ENCODE measurements at regions not wholly inside any gene's neighbourhood (a gene's known extent, or its start where the extent isn't known, plus 50 kb on each side); places are given as distances from the start of the nearest gene placed in this dataset.

DNA sequence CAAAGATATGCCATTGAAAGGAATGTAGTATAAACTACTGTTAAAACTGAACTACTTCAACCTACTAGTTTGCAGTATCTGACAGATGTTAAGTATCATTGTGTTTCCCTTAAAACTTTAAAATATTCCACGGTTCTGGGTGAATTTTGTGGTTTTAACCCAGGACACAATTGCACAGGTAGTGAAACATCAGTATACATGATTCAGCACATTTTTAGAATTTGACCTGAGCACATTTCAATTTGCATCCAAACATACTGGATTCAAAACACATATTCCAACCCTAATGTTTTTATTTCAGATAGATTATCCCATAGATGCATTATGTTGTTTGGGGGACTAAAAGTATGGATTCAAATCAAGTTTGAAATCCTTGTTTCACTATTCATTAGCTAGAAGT is 129.9 kb upstream of the ZNF804B start (continued):
- TF ChIP-seq KLF9 (tag by site-specific recombination; IDR thresholded peaks at IDR 0.05; ENCODE audit: low read depth) (no peak), KLF1 (tag by site-specific recombination; IDR thresholded peaks at IDR 0.05) (no peak), ZBTB21 (tag by site-specific recombination; IDR thresholded peaks at IDR 0.05) (no peak), SP7 (tag by site-specific recombination; IDR thresholded peaks at IDR 0.05) (no peak), ZBTB48 (tag by site-specific recombination; IDR thresholded peaks at IDR 0.05) (no peak), IKZF3 (tag by site-specific recombination; IDR thresholded peaks at IDR 0.05) (no peak), ZNF768 (tag by site-specific recombination; IDR thresholded peaks at IDR 0.05) (no peak), ZNF274 (IDR thresholded peaks at IDR 0.05; ENCODE audit: low read length) (no peak), ZNF274 (tag by site-specific recombination; IDR thresholded peaks at IDR 0.05; ENCODE audit: borderline replicate concordance) (no peak)
- TF ChIP-seq, protein P1, sequence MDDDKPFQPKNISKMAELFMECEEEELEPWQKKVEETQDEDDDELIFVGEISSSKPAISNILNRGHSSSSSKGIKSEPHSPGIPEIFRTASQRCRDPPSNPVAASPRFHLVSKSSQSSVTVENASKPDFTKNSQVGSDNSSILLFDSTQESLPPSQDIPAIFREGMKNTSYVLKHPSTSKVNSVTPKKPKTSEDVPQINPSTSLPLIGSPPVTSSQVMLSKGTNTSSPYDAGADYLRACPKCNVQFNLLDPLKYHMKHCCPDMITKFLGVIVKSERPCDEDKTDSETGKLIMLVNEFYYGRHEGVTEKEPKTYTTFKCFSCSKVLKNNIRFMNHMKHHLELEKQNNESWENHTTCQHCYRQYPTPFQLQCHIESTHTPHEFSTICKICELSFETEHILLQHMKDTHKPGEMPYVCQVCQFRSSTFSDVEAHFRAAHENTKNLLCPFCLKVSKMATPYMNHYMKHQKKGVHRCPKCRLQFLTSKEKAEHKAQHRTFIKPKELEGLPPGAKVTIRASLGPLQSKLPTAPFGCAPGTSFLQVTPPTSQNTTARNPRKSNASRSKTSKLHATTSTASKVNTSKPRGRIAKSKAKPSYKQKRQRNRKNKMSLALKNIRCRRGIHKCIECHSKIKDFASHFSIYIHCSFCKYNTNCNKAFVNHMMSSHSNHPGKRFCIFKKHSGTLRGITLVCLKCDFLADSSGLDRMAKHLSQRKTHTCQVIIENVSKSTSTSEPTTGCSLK (tag by site-specific recombination; IDR thresholded peaks at IDR 0.05), result no peak

GRCh38 chr7:88628363-88629085 is 131.0 kb upstream of the ZNF804B start:
- POLR2A ChIA-PET, result no interaction called here

More at GRCh38 chr7:88628363-88629085, 131.0 kb upstream of the ZNF804B start:
- H3K9me3 ChIP-seq (ENCODE audit: control insufficient read depth, insufficient read depth, low read depth, low read length), result no peaks in the 10 kb centered on the region
- TF ChIP-seq, protein P2, sequence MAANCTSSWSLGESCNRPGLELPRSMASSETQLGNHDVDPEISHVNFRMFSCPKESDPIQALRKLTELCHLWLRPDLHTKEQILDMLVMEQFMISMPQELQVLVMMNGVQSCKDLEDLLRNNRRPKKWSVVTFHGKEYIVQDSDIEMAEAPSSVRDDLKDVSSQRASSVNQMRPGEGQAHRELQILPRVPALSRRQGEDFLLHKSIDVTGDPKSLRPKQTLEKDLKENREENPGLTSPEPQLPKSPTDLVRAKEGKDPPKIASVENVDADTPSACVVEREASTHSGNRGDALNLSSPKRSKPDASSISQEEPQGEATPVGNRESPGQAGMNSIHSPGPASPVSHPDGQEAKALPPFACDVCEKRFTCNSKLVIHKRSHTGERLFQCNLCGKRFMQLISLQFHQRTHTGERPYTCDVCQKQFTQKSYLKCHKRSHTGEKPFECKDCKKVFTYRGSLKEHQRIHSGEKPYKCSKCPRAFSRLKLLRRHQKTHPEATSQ (tag by site-specific recombination; IDR thresholded peaks at IDR 0.05), result no peak
- no peak for TF ChIP-seq ELK4 (IDR thresholded peaks at IDR 0.05; ENCODE audit: borderline replicate concordance, low read depth, low read length)
- TF ChIP-seq, protein P3, sequence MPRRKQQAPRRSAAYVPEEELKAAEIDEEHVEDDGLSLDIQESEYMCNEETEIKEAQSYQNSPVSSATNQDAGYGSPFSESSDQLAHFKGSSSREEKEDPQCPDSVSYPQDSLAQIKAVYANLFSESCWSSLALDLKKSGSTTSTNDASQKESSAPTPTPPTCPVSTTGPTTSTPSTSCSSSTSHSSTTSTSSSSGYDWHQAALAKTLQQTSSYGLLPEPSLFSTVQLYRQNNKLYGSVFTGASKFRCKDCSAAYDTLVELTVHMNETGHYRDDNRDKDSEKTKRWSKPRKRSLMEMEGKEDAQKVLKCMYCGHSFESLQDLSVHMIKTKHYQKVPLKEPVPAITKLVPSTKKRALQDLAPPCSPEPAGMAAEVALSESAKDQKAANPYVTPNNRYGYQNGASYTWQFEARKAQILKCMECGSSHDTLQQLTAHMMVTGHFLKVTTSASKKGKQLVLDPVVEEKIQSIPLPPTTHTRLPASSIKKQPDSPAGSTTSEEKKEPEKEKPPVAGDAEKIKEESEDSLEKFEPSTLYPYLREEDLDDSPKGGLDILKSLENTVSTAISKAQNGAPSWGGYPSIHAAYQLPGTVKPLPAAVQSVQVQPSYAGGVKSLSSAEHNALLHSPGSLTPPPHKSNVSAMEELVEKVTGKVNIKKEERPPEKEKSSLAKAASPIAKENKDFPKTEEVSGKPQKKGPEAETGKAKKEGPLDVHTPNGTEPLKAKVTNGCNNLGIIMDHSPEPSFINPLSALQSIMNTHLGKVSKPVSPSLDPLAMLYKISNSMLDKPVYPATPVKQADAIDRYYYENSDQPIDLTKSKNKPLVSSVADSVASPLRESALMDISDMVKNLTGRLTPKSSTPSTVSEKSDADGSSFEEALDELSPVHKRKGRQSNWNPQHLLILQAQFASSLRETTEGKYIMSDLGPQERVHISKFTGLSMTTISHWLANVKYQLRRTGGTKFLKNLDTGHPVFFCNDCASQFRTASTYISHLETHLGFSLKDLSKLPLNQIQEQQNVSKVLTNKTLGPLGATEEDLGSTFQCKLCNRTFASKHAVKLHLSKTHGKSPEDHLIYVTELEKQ (tag by site-specific recombination; IDR thresholded peaks at IDR 0.05; ENCODE audit: borderline replicate concordance), result no peak
- TF ChIP-seq, protein P4, sequence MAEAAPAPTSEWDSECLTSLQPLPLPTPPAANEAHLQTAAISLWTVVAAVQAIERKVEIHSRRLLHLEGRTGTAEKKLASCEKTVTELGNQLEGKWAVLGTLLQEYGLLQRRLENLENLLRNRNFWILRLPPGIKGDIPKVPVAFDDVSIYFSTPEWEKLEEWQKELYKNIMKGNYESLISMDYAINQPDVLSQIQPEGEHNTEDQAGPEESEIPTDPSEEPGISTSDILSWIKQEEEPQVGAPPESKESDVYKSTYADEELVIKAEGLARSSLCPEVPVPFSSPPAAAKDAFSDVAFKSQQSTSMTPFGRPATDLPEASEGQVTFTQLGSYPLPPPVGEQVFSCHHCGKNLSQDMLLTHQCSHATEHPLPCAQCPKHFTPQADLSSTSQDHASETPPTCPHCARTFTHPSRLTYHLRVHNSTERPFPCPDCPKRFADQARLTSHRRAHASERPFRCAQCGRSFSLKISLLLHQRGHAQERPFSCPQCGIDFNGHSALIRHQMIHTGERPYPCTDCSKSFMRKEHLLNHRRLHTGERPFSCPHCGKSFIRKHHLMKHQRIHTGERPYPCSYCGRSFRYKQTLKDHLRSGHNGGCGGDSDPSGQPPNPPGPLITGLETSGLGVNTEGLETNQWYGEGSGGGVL (tag by site-specific recombination; IDR thresholded peaks at IDR 0.05), result no peak
- TF ChIP-seq, protein P5, sequence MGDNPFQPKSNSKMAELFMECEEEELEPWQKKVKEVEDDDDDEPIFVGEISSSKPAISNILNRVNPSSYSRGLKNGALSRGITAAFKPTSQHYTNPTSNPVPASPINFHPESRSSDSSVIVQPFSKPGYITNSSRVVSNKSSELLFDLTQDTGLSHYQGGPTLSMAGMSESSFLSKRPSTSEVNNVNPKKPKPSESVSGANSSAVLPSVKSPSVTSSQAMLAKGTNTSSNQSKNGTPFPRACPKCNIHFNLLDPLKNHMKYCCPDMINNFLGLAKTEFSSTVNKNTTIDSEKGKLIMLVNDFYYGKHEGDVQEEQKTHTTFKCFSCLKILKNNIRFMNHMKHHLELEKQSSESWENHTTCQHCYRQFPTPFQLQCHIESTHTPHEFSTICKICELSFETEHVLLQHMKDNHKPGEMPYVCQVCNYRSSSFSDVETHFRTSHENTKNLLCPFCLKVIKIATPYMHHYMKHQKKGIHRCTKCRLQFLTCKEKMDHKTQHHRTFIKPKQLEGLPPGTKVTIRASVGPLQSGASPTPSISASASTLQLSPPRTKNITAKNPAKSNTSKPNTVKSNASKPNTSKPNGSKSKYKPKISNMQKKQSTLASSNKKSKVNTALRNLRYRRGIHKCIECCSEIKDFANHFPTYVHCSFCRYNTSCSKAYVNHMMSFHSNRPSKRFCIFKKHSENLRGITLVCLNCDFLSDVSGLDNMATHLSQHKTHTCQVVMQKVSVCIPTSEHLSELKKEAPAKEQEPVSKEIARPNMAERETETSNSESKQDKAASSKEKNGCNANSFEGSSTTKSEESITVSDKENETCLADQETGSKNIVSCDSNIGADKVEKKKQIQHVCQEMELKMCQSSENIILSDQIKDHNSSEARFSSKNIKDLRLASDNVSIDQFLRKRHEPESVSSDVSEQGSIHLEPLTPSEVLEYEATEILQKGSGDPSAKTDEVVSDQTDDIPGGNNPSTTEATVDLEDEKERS (tag by site-specific recombination; IDR thresholded peaks at IDR 0.05), result no peak
- TF ChIP-seq MEIS1 (CRISPR knock-in tag; IDR thresholded peaks at IDR 0.05; ENCODE audit: borderline replicate concordance), result no peak
- no peak for TF ChIP-seq ZNF404 (tag by site-specific recombination; IDR thresholded peaks at IDR 0.05)
- TF ChIP-seq ZNF114 (tag by site-specific recombination; IDR thresholded peaks at IDR 0.05), result no peak
- TF ChIP-seq ZNF391 (tag by site-specific recombination; IDR thresholded peaks at IDR 0.05; ENCODE audit: borderline replicate concordance, low read depth), result no peak
- TF ChIP-seq ZNF747 (tag by site-specific recombination; IDR thresholded peaks at IDR 0.05), result no peak
- TF ChIP-seq ZNF433 (tag by site-specific recombination; IDR thresholded peaks at IDR 0.05; ENCODE audit: low read depth), result no peak
- no peaks in the 10 kb centered on the region for H3K4me1 ChIP-seq (ENCODE audit: control insufficient read depth, insufficient read depth, low read length)
- no peak overlapping the region for H3K27ac ChIP-seq (ENCODE audit: extremely low read depth, low read depth, low read length)
- CTCF ChIA-PET, result no interaction called here
- H3K36me3 ChIP-seq (ENCODE audit: control insufficient read depth in 2 of 2, insufficient read depth in 1 of 2, low read length in 2 of 2), result no peaks in the 10 kb centered on the region
- H3K4me3 ChIP-seq (ENCODE audit: low read depth, low read length), result no peak overlapping the region
